ENCODE measurements at regions not wholly inside any gene's neighbourhood (a gene's known extent, or its start where the extent isn't known, plus 50 kb on each side); places are given as distances from the start of the nearest gene placed in this dataset.

DNA sequence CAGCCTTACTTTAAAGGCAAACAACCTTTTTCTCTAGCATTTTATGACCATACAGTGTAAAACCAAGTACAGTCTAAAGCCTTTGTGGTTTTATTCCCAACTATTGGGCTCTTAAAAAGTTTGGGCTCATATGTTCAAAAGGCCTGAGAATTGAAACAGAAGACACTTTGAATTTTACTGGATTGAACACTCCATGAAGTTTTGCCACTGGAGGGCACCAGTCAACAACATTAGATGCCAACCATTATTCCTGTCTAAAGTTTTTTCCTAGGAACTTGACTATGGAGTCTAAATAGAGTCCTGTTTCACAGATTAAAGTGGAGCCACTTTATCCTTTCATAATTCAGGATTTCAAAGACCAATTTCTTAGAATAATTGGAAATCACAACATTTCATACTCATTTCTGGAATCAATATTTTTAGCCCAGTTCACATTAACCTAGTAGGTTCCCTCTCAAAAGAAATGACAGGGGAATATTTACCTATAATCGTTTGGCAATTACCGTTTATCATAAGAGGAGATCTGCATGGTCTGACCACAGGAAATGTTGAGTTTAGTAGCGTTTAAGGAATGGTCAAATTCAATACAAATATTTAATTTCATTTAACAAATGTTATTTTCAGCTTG lies 244.1 kb upstream of the PDZRN3 start:
- TF ChIP-seq NFIC (IDR thresholded peaks at IDR 0.05; ENCODE audit: borderline replicate concordance) (no peak), POLR2AphosphoS5 (IDR thresholded peaks at IDR 0.05; ENCODE audit: low read depth, low read length) (no peak), YY1 (IDR thresholded peaks at IDR 0.05; ENCODE audit: low read depth) (no peak), GATA2 (CRISPR knock-in tag; IDR thresholded peaks at IDR 0.05) (no peak)
- TF ChIP-seq, protein P1, sequence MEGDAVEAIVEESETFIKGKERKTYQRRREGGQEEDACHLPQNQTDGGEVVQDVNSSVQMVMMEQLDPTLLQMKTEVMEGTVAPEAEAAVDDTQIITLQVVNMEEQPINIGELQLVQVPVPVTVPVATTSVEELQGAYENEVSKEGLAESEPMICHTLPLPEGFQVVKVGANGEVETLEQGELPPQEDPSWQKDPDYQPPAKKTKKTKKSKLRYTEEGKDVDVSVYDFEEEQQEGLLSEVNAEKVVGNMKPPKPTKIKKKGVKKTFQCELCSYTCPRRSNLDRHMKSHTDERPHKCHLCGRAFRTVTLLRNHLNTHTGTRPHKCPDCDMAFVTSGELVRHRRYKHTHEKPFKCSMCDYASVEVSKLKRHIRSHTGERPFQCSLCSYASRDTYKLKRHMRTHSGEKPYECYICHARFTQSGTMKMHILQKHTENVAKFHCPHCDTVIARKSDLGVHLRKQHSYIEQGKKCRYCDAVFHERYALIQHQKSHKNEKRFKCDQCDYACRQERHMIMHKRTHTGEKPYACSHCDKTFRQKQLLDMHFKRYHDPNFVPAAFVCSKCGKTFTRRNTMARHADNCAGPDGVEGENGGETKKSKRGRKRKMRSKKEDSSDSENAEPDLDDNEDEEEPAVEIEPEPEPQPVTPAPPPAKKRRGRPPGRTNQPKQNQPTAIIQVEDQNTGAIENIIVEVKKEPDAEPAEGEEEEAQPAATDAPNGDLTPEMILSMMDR (IDR thresholded peaks at IDR 0.05): peak; percentile 78
